ENCODE measurements at regions not wholly inside any gene's neighbourhood (a gene's known extent, or its start where the extent isn't known, plus 50 kb on each side); places are given as distances from the start of the nearest gene placed in this dataset.

- no peak for DNase-seq
- TF ChIP-seq CTCF (IDR thresholded peaks at IDR 0.05) (no peak), POLR2A (IDR thresholded peaks at IDR 0.05) (no peak), EP300 (IDR thresholded peaks at IDR 0.05; ENCODE audit: low read depth) (no peak), POLR2AphosphoS5 (IDR thresholded peaks at IDR 0.05) (no peak)
- WGBS, 2 donors (ENCODE audit: low coverage in 1 of 2): 63 to 67% methylated on average over 8 to 14 of the region's 14 CpGs
- Histone ChIP-seq H3K9me3 (no peaks in the 10 kb centered on the region), H3K27ac (no peak overlapping the region), H3K36me3 (no peaks in the 10 kb centered on the region), H3K27me3 (no peaks in the 10 kb centered on the region), H3K4me1 (no peaks in the 10 kb centered on the region), H3K4me3 (no peak overlapping the region)
- in situ Hi-C loops (cut with MboI; ENCODE audit: low pct_ligation_motif_present in 1 of 4, low pct_unique_long_range_greater_than_20kb in 1 of 4, low sequenced_read_pairs in 3 of 4): no loop called here
- intact Hi-C loops (cut with DNase I; ENCODE audit: low total_unique reads): no loop called here
Measured at GRCh38 chr10:20995123-20995987, 98.2 kb upstream of the NEBL start.

- Histone ChIP-seq H3K27ac (no peak overlapping the region), H3K36me3 (no peaks in the 10 kb centered on the region), H3K4me3 (no peak overlapping the region), H3K4me1 (no peaks in the 10 kb centered on the region), H3K9me3 (no peaks in the 10 kb centered on the region), H3K27me3 (no peaks in the 10 kb centered on the region)
- in situ Hi-C loops (cut with MboI; ENCODE audit: low pct_ligation_motif_present in 1 of 4, low pct_unique_long_range_greater_than_20kb in 1 of 4, low sequenced_read_pairs in 3 of 4): no loop called here
- intact Hi-C loops (cut with DNase I; ENCODE audit: low total_unique reads): no loop called here
- 88 to 95% methylated on average over 6 to 7 of the region's 7 CpGs for WGBS, 2 donors (ENCODE audit: low coverage in 1 of 2)
- TF ChIP-seq CTCF (IDR thresholded peaks at IDR 0.05): no peak
- TF ChIP-seq EP300 (IDR thresholded peaks at IDR 0.05; ENCODE audit: low read depth): no peak
- no peak for TF ChIP-seq POLR2A (IDR thresholded peaks at IDR 0.05)
- no peak for TF ChIP-seq POLR2AphosphoS5 (IDR thresholded peaks at IDR 0.05)
- no peak for DNase-seq
Measured at GRCh38 chr10:20993830-20994527, 96.9 kb upstream of the NEBL start.

- intact Hi-C loops (cut with DNase I; ENCODE audit: low total_unique reads) (no loop called here), in situ Hi-C loops (cut with MboI; ENCODE audit: low pct_ligation_motif_present in 1 of 4, low pct_unique_long_range_greater_than_20kb in 1 of 4, low sequenced_read_pairs in 3 of 4) (no loop called here)
- H3K27ac ChIP-seq: no peak overlapping the region
- 90 to 92% methylated on average over 2 to 4 of the region's 4 CpGs for WGBS, 2 donors (ENCODE audit: low coverage in 1 of 2)
- no peaks in the 10 kb centered on the region for H3K36me3 ChIP-seq
- H3K9me3 ChIP-seq: no peaks in the 10 kb centered on the region
- no peaks in the 10 kb centered on the region for H3K27me3 ChIP-seq
- DNase-seq: no peak
- no peaks in the 10 kb centered on the region for H3K4me1 ChIP-seq
- H3K4me3 ChIP-seq: no peak overlapping the region
- TF ChIP-seq CTCF (IDR thresholded peaks at IDR 0.05): no peak
- no peak for TF ChIP-seq POLR2A (IDR thresholded peaks at IDR 0.05)
- TF ChIP-seq EP300 (IDR thresholded peaks at IDR 0.05; ENCODE audit: low read depth): no peak
- TF ChIP-seq POLR2AphosphoS5 (IDR thresholded peaks at IDR 0.05): no peak
Measured at GRCh38 chr10:20993389-20993788, 96.3 kb upstream of the NEBL start.

- 96 to 100% methylated on average over 1 of the region's 1 CpG for WGBS, 2 donors (ENCODE audit: low coverage in 1 of 2)
- TF ChIP-seq POLR2A (IDR thresholded peaks at IDR 0.05) (no peak), POLR2AphosphoS5 (IDR thresholded peaks at IDR 0.05) (no peak), EP300 (IDR thresholded peaks at IDR 0.05; ENCODE audit: low read depth) (no peak), CTCF (IDR thresholded peaks at IDR 0.05) (no peak)
- intact Hi-C loops (cut with DNase I; ENCODE audit: low total_unique reads) (no loop called here), in situ Hi-C loops (cut with MboI; ENCODE audit: low pct_ligation_motif_present in 1 of 4, low pct_unique_long_range_greater_than_20kb in 1 of 4, low sequenced_read_pairs in 3 of 4) (no loop called here)
- Histone ChIP-seq H3K27ac (no peak overlapping the region), H3K4me1 (no peaks in the 10 kb centered on the region), H3K36me3 (no peaks in the 10 kb centered on the region), H3K9me3 (no peaks in the 10 kb centered on the region), H3K27me3 (no peaks in the 10 kb centered on the region), H3K4me3 (no peak overlapping the region)
- no peak for DNase-seq
Measured at GRCh38 chr10:20991526-20991925, 94.4 kb upstream of the NEBL start.
